IPS-NIHi11 (cell line): ENCODE measurements at regions not wholly inside any gene's neighbourhood (a gene's known extent, or its start where the extent isn't known, plus 50 kb on each side); places are given as distances from the start of the nearest gene placed in this dataset.
A peak's percentile ranks its signal among the peaks of the same experiment; 100 is the strongest.

Experiments used
- DNase-seq: peaks from one replicate; pipeline ENCODE4 v3.0.0; 2012; ENCODE audit warnings: mixed read lengths, low spot score

DNA sequence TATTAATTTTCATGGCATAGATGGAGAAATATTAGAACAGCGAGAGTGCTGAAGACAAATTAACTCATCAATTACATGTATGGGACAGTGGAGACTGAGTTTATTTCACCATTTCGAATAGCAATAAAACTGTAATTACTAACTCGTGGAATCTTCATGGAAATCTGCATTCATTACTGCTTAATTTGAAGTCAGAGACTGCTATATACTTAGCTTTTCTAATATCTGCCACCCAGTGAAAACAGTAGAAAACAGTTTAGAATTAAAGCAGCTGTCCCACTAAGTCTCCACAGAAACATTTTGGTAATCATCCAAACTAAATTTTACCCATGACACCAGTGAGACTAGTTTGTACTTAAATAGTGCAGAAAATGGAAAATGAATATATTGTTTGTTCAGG, 56.8 kb downstream of the IZUMO3 start:
- DNase-seq = no peak

DNA sequence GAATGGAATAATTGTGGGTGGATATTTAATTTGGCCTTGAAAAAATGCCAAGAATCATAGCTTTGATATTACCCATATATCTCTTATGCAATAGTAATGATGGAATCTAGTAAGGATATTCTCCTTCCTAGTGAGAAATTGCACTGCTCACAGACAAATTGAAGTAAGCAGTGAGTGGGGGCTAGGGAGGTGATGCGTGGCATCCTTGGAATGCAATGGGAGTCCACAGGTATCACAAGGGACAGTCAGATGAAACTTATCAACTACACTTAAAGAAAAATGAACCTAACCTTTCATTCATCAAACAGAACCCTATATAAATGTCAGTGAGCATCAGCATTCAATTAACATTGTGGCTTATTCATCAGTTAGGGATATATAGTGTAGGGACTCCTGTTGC, 57.8 kb downstream of the IZUMO3 start:
- no peak for DNase-seq

DNA sequence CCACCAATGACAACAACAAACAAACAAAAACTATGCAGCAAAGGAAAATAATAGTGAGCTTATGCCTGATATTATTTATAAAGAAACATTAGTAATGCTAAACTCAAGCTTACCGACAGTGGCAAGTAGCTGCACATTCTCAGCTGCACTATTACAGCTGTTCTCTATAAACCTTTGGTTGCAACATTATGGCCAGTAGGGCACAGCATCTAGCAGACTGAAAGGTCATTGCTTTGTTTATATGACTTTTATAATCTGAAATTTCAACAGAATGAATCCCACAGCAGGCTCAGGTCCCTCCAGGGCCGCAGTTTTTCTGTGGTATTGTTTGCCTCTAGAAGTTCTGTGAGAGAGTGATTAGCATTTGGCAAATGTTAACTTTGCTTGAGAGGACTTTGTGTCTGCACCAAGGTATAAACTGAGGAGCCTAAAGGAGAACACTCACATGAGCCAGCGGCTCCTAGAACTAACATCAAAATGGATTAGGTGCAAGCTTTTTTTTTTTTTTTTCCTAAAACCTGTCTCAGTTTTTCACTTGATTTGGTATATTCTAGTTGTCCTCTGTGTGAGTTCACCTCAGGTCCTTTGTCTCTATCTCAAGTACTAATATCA, 58.3 kb downstream of the IZUMO3 start:
- DNase-seq = no peak

DNA sequence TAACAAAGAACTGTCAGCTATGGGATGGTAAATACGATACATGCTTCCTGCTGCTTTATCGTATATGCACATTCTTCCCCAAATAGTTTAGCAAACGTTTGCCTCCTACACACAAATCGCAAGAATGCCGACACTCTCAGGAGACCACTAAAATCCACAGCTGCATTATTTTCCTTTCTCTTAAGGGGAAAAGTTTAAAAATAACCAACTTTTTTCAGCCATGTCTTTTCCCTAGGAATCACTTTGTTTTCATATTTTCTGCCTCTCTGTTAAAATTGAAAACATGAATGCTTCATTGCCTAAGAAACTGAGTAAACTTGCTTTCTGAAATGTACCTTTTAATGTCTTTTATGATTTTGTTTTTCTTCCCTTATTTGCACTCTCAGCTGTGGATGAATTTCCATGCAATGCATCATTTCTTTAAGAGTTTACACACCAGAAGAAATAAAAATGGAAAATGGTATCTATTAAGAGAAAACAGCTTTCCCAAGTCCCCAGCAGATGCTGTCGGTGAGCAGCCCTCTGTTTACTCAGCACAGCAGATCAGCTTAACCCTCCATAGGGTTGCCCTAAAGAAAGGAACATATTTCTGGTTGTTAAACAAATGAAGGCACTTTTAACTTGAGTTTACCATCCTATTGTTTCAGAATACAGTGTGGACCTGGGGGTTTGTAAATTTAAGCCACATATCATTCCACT, 66.2 kb downstream of the IZUMO3 start:
- DNase-seq = no peak

DNA sequence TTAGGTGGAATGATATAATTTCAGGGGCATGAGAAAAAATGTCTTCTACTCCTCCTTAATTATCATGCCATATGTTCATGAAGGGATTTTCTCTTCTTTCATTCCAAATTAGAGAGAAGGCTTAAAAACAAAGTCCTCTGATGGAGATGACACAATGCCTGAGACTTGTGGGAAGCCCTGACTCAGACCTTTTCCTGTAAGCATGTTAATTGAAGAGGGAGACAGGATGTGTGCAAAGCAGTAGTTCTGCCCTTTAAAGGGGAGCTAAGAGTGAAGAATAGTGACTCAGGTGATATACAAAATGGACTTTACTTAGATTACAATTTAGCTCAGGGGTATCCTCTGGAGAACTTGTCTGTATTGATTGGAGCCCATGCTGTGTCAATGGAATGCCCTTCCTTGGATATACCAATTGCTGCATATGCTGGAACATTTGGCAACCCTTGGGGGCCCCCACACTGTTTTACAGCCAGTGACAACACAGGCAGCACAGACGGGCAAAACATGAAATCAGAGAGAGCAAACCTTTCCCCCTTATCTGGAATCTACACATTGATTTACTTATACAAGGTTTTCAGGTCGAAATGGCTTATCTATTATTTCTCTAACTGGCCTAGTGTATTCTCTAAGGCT, 81.3 kb downstream of the IZUMO3 start:
- no peak for DNase-seq

DNA sequence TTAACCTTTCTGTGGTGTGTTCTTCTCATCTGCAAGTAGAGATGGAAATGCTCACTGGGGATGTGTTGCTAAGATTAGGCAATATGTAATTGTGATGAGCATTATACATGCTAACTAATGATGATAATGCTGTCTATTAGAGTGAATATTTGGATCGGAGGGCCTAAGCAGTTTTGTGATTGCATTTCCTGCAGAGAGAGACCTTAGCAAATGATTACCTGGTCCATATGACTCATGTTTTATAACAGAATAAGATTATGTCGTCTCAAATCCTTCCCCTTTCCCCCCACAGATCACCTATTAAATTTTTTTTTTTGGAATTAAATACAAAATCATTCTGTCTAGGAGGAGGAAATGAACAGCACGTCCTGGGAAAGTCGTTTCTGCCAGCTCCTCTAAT, 82.7 kb downstream of the IZUMO3 start:
- no peak for DNase-seq

DNA sequence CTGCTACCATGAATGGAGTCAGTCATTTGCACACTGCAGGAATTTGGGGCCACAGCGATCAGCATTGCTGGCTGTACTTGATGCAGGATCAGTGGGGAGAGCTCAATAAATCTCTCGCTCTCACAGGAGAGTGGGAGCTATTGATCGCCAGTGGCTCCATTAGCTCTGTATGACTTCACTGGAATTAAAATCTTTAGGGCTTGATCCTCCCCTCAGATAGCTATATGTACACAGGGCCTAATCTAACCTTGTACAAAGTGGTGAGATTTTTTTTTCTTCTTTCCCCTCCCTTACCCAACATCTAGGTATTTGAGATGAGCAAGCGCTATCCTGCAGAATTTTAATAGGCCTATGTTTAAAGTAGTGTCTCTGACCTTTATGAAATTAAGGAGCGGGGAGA, 84.9 kb downstream of the IZUMO3 start:
- no peak for DNase-seq

DNA sequence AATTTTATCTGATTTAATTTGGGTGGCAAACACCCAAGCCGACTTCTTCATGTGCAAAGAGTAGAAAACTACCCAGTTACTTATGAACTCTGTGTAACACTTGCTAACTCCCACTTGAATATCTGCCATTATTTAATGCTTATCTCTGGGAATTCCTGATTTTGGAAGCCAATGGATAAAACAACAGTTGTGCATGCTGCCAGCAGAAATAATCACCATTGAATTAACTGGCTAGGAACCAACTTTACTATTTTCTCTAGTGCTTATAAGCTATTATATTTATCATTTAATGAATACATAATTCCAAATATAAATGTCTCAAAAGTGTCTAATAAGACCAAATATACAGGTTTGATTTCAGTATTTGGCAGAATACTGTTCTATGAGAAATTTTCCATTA, 85.7 kb downstream of the IZUMO3 start:
- no peak for DNase-seq

DNA sequence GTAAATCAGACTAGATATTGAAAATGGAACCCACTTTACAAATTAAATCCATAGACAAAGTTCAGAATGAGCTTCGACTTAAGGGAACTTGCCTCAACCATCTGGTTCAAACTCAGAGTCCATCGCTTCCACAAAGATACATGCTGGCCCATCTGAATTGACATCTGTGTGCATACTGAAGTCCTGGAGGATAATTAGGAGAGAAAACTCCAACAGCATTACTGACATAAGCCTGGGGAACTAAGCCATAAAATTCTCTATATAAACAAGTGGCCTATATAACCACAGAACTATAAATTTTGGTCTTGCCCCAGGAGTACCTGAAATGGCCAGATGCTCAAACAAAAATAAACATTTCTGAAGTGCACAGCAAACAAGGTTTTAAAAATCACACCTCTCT, 94.4 kb downstream of the IZUMO3 start:
- no peak for DNase-seq

DNA sequence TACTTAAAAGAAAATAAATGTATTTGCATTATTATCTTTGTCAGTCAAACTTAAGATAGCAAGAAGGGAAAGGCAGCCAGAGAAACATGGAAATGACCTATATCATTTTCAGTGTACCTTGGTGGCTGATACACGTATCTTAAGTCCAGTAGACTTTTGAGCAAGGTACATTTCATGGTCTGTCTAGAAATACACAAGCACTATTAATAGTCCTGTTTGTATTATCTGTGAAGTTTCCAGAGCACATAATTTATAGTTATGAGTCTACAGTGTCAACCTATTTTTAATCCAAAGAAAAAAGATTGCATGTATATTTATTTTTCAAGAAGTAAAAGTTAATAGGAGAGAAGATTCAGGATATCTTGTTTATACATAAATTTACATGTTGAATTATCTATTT, 95.7 kb downstream of the IZUMO3 start:
- DNase-seq = no peak

DNA sequence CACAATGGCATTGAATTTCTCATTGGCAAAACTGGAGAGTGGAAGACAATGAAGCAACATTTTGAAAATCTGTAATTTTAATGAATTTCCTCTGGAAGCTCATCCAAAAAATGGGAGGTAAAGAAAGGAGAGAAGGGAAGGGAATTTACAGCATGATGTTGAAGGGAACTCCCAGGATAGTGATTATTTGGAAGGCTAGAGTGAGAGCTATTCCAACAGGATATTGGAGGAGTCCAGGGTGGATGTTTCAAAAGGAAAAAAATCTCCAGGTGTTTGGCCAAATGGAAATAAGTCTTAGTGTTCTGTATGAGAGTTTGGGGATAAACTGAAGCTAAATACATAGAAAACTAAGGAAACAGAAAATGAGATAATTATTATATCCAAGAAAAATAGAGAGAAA, 106.2 kb downstream of the IZUMO3 start:
- DNase-seq = no peak

DNA sequence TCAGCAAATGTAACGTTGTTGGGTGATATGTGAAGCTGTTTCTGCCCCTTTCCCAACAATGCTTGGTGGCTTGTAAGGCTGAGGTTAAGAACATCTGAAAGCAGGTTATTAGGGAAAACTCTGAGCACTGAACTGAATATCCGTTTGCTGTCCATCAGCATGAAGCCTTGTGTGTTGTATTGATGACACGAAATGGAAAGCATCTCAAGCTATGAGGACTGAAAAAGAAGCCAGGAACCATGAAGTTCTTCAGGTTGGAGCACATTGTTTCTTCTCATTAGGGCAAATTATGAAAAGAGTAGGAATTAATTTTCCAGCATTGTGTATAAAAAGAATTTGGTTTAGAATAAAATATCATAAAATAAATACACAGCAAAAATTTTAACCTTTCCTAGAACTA, 106.8 kb downstream of the IZUMO3 start:
- no peak for DNase-seq

DNA sequence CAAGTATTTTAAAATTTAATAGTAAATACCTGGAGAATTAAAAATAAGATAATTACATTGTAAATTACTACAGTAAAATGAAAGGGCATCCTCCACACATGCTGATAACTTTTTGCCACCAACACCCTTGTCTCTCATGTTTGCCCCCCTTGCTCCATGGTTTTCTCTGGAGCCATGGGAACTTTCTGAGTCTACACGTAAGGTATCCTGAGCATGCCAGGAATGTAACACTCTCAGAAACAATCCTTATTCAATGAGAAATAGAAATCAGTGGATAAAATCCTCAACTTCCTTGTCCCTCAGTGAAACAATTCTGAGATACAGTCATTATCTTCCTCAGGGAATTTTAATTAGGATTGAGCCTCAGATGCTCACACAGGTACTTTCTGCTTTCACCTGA, 108.9 kb downstream of the IZUMO3 start:
- DNase-seq = peak; percentile 17

DNA sequence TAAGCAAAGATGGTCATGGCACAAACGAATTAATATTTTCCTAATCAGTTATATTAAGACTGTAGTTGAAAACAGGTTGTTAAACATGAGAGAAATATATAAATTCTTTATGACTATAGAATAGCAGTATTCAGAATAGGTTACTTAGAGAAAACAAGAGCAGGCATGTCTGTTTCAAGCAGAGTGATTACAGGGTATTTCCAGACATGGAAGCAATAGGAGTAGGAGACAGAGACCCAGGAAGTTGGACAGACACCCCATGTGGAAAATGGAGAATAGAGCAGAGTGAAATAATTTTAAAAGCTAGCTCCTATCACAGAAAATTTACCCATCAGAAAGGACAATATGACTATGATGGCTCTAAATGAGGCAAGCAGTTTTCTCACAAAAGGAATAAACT, 111.5 kb downstream of the IZUMO3 start:
- DNase-seq = no peak

DNA sequence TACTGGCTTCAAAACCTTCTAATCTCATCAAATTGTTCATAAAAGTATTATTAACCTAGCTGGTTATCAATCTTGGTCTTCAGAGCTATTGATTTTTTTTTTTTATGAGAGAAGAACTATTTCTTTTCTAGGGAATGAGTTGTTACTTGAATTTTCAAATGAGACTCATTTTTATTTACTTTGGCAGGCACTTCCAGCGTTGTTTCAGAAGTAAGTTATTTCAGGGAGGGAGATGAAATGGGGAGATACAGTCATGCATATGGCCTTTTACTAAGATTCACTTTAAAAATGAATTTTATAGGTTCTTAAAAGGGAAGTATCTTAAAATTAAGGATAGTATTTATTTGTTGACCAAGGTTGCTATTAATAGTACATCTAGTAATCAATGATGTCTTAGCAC, 129.6 kb downstream of the IZUMO3 start:
- no peak for DNase-seq

DNA sequence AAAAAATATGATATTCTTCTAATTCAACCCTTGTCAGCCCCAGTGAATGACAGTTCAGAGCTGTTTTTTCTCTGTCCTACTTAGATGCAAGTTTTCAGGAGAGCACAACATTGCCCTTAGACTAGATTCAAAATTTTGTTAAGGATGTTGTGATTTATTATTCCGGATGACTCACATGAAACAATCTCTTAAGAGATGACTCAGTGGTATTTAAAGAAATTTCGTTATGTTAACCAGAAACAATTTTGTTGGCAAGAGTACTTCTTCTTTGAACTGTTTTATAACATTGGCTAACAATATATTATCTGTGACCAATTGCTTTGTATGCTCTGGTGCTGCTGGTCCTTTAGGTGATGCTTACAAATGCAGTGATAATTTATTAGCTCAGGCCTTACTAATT, 132.0 kb downstream of the IZUMO3 start:
- DNase-seq = no peak

DNA sequence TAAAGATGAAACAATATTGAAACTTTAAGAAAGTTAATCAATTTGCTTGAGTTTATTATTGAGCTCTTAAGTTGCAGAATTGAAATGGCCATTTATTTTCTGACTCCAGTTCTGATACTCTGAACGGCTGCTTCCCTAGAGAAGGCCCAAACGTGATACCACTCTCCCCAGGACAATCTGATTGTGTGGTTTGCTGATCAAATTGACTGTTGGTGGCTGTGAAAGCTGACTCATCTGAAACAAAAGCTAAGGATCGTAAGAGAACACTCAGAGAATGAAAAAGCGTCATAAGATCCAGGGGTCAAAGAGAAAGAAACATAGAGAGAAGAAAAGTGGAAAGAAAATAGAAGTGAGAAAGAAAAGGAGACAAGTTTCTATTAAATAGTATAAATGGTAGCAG, 147.2 kb downstream of the IZUMO3 start:
- no peak for DNase-seq

DNA sequence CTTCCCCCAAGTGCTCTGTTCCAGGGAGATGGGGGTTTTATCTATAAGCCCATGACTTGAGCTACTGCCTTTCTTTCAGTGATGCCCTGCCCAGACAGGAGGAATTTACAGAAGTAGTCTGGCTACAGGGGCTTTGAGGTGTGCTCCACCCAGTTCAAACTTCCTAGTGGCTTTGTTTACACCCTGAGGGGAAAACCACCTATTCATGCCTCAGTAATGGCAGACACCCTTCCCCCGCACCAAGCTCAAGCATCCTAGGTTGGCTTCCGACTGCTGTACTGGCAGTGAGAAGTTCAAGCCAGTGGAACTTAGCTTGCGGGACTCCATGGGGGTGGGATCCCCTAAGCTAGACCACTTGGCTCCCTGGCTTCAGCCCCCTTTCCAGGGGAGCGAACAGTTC, 154.6 kb downstream of the IZUMO3 start:
- no peak for DNase-seq

DNA sequence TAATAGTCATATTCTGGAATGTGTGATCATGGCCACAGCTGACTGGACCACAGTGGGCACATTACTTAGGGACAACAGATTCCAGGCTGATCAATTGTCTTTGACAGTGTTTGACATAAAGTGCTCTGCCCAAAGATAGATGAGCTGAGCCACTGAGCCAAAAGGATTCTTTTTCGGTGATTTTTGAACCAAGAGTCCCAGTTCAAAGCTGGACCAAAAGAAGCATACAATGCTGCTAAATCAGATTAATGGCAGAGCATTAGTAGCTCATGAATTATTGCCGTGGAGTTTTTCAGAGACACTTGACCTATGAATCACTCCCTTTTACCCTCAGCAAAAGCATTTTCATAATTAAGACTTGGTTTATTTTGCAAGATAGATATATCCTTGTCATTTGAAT, 160.6 kb downstream of the IZUMO3 start:
- no peak for DNase-seq

DNA sequence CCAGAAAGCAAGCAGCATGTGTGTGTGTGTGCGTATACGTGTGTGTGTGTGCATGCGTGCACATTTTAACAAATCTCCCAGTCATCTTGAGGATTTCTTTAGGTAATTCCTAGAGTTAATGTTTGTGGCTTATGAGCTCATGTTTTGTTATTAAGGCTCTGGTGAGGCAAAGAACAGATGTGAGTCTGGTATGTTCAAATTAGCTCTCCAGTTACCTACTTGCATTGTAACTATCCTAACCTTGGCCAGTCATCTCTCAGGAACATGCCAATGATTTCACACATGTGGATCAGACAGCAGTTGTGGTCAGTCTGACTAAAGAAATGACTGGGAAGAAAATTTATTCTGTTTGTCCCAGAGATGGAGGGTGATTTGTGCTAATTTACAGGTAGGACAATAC, 163.1 kb downstream of the IZUMO3 start:
- no peak for DNase-seq

DNA sequence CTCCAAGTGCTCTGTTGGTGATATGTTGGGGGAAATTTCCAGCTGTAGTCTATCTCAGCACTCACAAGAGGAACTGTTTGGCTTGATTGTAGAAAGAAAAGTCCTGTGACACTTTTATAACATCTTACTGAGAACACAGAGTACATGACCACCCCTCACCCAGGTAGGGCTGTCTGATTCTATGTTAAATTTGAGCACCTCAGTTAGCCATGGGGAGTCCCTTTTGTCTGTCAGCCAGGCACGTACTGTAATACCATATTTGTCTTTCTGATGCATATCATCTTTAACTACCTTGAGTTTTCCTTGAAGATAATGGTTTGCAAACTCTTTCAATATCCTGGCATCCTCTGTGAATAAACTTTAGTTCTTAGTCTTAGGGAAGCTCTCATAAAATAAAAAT, 164.5 kb downstream of the IZUMO3 start:
- no peak for DNase-seq

DNA sequence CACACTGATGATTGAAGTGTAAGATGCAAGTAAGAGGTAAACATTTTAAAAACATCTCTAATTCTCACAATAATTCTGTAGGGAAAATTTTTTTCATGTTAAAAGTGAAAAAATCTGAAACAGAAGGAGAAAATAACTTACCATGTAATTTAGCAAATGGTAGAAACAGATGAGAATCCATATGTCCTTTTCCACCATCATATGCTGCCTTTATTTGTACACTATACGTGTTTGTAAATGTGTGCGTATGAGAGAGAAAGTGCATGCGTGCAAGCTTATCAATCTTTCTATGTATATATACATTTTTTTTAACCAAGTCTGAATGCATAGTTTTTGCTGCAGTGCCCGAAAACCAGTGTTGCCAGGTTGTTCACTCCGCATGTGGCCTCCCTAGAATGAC, 186.7 kb downstream of the IZUMO3 start:
- no peak for DNase-seq

DNA sequence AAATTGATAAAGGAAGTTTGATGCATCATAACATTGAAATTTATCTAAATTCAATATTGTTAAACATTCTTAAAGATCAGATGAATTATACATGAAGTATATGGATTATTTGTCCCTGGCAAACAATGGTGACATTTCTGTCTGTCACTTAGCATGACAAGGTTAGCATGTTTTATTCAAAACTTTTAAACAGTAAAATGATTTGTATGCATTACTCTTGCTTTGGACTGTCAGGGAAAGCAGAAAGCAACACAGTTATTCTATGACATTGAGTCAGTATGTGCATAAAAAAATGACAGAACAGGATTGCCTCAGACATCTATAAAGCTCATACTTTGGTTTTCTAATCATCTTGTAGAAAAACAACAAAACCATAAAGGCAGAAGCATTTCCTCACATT, 193.7 kb downstream of the IZUMO3 start:
- DNase-seq = no peak

DNA sequence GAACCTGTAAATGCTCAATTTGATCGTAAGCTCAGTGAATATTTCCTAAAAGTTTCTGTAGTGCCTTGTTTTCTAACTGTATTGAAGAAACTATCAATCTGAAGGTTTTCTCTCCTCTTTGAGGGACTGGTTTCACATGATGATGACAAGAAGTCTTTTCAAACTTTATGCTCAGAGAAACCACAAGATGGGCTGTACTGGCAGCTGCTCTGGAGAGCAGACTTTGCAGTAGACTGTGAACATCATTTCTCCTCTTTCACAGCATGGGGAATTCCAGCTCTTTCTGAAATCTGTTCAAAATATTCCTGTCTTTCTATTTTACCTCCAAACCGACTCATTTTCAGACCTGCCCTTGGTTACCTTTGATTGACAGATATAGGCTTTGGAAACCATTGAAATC, 194.4 kb downstream of the IZUMO3 start:
- DNase-seq = no peak
